ENCODE measurements at regions not wholly inside any gene's neighbourhood (a gene's known extent, or its start where the extent isn't known, plus 50 kb on each side); places are given as distances from the start of the nearest gene placed in this dataset.

- no peak for TF ChIP-seq POLR2A (IDR thresholded peaks at IDR 0.05)
- no peak for TF ChIP-seq CTCF (IDR thresholded peaks at IDR 0.05)
Measured at GRCh38 chr7:153607354-153607753, 444.8 kb upstream of the DPP6 start.

Data from prostate gland (tissue), 2 donors.